Sciatic nerve (tissue), 2 donors: ENCODE measurements at regions not wholly inside any gene's neighbourhood (a gene's known extent, or its start where the extent isn't known, plus 50 kb on each side); places are given as distances from the start of the nearest gene placed in this dataset.

ENCODE experiments used
- ATAC-seq: fragments of 200-7000 bp; cut with Tn5 transposase; one replicate; pipeline ENCODE4 v1.9.1; 2020; ENCODE audit warnings: mild to moderate bottlenecking, moderate library complexity
- DNase-seq: peaks from one replicate; pipeline ENCODE4 v3.0.0-alpha.2; 2020; ENCODE audit warnings: low spot score
- intact Hi-C: fragments of 100-400 bp; cut with DNase I; formaldehyde crosslinking; loops from one replicate; pipeline ENCODE4 v1.14.2; 2022
- donor health status: DM: no; HTN: no; CAD: no.
- donor health status: DM: no; HTN: no; CAD: no.

- intact Hi-C loops, result loop anchor here (5.0 kb wide), 1 partner anchor 1592 kb away; no protein-coding TSS in a partner anchor
- DNase-seq (no peak), ATAC-seq (no peak)
Observed at GRCh38 chr9:78745331-78745730, 448.4 kb downstream of the PSAT1 start.

DNA sequence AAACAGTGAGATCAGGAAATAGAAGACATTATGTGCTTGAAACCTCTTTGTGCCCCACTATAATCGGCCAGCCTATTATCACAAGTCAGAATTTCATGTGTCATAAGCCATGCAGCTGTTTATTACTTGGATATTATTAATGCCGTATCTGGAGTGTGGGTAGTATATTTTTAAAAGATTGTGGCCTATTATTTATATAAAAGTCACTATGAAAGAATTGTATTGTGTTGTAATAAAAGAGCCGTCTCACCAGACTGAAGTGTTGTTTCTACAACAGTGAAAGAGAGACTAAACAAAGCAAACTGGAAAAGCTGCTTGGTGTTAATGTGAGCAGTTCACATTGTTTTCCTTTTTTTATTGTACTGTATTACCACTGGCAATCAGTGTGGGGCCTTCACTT lies 449.1 kb downstream of the PSAT1 start:
- ATAC-seq, result no peak
- intact Hi-C loops, result loop anchor here (5.0 kb wide), 1 partner anchor 1591 kb away; no protein-coding TSS in a partner anchor
- no peak for DNase-seq

- no peak for ATAC-seq
- DNase-seq, result no peak
- intact Hi-C loops, result no loop called here
Observed at GRCh38 chr9:78753039-78753438, 456.1 kb downstream of the PSAT1 start.

- no peak for ATAC-seq
- intact Hi-C loops, result no loop called here
- DNase-seq, result no peak
Observed at GRCh38 chr9:78756813-78757510, 460.0 kb downstream of the PSAT1 start.

DNA sequence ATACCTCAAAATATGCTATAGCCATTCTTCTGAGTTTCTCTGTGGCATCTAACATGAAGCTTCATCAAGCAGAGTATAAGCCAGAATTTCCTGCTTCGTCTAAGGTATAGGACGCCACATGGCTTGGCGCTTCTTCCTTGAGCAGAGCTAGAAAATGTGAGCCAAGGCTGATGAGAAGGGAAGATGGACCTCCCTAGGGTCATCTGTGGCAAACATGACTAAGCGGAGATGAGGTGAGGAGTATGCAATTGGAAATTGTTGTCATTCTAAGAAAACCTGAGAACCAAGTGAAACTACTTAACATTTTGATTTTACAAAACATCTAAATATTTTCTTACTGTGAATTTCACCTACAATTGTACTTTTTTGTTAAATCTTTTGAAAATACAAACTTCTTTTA lies 466.5 kb downstream of the PSAT1 start:
- ATAC-seq, result no peak
- intact Hi-C loops, result no loop called here

DNA sequence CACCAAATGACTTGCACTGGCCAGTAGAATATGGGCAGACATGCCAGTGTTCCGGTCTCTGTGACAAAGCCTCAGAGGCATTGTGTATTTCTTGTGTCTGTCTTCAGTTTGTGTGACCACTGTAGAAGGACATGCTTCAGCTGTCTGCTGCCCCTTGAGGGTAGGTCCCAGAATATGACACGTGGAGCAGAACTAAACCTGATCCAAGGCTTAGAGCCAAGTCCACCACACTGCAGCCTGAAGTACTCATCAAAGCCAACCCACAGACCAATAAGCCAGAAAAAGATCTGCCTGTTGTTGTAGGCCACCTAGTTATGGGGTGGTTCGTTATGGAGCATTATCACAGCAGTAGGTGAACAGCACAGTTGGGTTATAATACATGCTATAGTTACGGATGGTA lies 468.9 kb downstream of the PSAT1 start:
- intact Hi-C loops, result no loop called here
- DNase-seq (no peak), ATAC-seq (no peak)

More for the DNA sequence above, 466.5 kb downstream of the PSAT1 start:
- no peak for DNase-seq

GRCh38 chr9:78767490-78767889 lies 470.6 kb downstream of the PSAT1 start:
- no peak for DNase-seq
- ATAC-seq, result no peak
- intact Hi-C loops, result no loop called here

GRCh38 chr9:78769690-78770089 lies 472.8 kb downstream of the PSAT1 start:
- ATAC-seq (no peak), DNase-seq (no peak)
- intact Hi-C loops, result no loop called here

- ATAC-seq, result no peak
- no peak for DNase-seq
- intact Hi-C loops, result no loop called here
Observed at GRCh38 chr9:78775211-78775610, 478.3 kb downstream of the PSAT1 start.

- ATAC-seq (no peak), DNase-seq (no peak)
- intact Hi-C loops, result no loop called here
Observed at GRCh38 chr9:78775696-78776295, 478.9 kb downstream of the PSAT1 start.

DNA sequence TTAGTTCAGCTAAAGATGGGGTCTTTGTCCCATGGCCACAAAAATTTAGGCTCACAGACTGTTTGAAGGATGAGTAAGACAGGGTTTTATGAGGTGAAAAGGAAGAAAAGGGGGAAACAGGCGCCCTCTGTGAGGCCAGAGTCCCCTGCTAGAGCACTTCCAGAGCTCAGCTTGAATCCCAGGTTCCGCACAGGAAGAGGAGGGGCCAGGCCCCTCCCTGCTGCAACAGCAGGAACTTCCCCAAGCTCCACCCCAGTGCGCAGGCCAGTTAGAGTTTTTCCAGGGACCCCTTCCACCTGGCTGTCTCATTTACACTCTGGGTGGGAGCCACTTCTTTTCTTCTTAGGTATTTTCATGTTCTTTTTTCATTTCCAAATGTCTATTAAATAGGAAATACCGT lies 480.8 kb downstream of the PSAT1 start:
- intact Hi-C loops, result no loop called here
- no peak for DNase-seq
- ATAC-seq, result no peak

GRCh38 chr9:78778318-78778717 lies 481.4 kb downstream of the PSAT1 start:
- ATAC-seq (no peak), DNase-seq (no peak)
- intact Hi-C loops, result no loop called here

- ATAC-seq (no peak), DNase-seq (no peak)
- intact Hi-C loops, result no loop called here
Observed at GRCh38 chr9:78778861-78779374, 482.0 kb downstream of the PSAT1 start.

DNA sequence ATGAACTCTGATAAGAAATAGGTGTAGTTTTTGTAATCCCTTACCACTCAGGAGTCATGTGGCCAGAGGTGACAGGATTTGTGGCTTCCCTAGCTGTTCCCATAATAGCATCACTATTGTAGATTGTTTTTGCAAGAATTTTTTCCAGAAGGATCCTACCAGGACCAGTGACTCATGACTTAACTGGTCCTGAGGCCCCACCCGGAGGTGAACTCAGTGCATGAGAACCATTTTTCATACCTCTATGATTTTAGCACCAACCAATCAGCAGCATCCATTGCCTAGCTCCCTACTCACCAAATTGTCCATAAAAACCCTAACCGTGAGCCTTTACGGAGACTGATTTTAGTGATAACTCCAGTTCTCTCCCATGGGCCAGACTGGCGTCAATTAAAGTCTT lies 484.8 kb downstream of the PSAT1 start:
- intact Hi-C loops, result no loop called here
- ATAC-seq, result no peak
- no peak for DNase-seq

GRCh38 chr9:78782234-78782633 lies 485.3 kb downstream of the PSAT1 start:
- no peak for DNase-seq

DNA sequence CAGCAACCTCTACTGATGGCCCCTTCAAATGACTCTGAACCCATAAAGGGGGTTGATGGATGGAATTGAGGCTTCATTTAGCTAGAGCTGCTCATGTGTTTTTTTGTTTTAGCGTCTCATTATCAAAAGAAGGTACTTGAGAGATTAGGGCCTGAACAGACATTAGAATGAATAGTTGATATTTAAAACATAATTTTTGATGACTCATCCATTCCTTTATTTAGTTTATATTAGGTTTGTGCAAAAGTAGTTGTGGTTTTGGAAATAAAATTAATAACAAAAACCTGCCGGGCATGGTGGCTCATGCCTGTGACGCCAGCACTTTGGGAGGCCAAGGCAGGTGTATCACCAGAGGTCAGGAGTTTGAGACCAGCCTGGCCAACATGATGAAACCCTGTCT lies 485.9 kb downstream of the PSAT1 start:
- intact Hi-C loops, result no loop called here
- ATAC-seq, result no peak
- no peak for DNase-seq

More at GRCh38 chr9:78782234-78782633, 485.3 kb downstream of the PSAT1 start:
- no peak for ATAC-seq
- intact Hi-C loops, result no loop called here

GRCh38 chr9:78783743-78784142 lies 486.8 kb downstream of the PSAT1 start:
- no peak for ATAC-seq
- no peak for DNase-seq
- intact Hi-C loops, result no loop called here

DNA sequence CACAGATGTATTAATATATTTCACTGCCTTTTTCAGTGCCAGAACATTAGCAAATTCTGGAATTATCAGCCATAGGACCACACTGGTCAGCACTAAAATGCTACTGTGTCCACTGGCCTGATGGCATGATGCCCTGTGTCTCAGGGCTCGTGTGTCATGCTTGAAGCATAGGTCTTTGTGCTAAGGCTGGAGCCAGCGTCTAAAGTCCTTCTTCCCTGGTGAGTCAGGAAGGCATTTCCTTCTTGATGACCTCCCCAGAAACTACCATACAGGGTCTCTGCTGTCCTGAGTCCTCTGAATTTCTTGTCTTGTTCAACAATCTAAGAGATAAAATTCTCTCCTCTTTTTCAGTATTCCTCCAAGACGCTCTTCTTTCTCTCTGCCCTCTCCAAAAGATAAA lies 489.9 kb downstream of the PSAT1 start:
- intact Hi-C loops, result no loop called here
- no peak for ATAC-seq
- no peak for DNase-seq

- intact Hi-C loops, result no loop called here
- ATAC-seq (no peak), DNase-seq (no peak)
Observed at GRCh38 chr9:78788101-78788500, 491.2 kb downstream of the PSAT1 start.

DNA sequence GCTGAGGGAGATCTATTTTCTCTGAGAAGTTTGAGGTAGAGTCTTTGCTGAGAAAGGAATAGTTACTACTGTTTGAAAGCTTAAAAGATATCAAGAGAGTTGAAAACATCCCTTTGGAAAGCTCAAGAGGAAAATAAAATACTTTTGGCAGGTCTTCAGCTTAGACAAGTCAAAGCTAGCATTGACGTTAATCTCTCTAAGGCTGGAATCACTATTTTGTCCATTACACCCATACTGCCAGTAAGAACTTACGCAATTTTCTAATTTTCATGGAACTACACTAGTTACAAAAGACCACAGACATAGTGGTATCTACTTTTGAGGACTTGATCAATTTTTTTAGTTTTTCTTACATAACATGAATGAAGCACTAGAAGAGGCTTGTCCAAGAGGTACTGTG lies 494.9 kb downstream of the PSAT1 start:
- ATAC-seq, result no peak
- DNase-seq, result no peak
- intact Hi-C loops, result no loop called here

GRCh38 chr9:78792745-78793144 lies 495.8 kb downstream of the PSAT1 start:
- DNase-seq (no peak), ATAC-seq (no peak)
- intact Hi-C loops, result no loop called here
